NT2/D1 (cell line): ENCODE measurements at regions not wholly inside any gene's neighbourhood (a gene's known extent, or its start where the extent isn't known, plus 50 kb on each side); places are given as distances from the start of the nearest gene placed in this dataset.

Source experiments
- YY1 ChIP-seq: IDR thresholded peaks from 2 replicates; pipeline ENCODE4 v1.6.1; 2011; ENCODE audit not compliant: insufficient read length, insufficient read depth
- ZNF274 ChIP-seq: IDR thresholded peaks from 2 replicates; pipeline ENCODE4 v1.6.1; 2011; ENCODE audit warnings: mild to moderate bottlenecking, low read depth, low read length

DNA sequence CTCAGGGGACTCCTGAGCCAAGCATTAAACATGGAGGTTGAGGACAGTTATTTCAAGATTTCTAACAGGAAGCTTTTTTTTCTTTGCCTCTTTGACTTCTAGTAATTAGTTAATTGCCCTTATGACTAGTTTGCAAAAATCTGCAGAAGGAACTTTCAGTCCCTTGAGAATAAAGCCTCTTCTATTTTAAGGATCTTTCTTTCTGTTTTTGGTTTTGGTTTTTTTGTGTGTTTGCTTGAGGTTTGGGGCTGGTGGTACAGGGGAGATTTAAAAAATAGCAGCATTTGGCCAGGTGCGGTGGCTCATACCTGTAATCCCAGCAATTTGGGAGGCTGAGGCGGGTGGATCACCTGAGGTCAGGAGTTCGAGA, 259.3 kb downstream of the BMP7 start:
- no peak for TF ChIP-seq ZNF274
- no peak for TF ChIP-seq YY1
